ENCODE measurements at regions not wholly inside any gene's neighbourhood (a gene's known extent, or its start where the extent isn't known, plus 50 kb on each side); places are given as distances from the start of the nearest gene placed in this dataset.

- Histone ChIP-seq H4K5ac (ENCODE audit: insufficient read length, low read depth, low read length) (no peak overlapping the region), H3K18ac (ENCODE audit: extremely low read depth, low read length) (no peak overlapping the region; the same call in 1 of the 2 replicates), H2BK120ac (replicated peaks; ENCODE audit: low read depth, low read length) (no peak overlapping the region), H4K8ac (ENCODE audit: extremely low read depth, insufficient read depth, low read length) (no peak overlapping the region), H2AFZ (ENCODE audit: low read length) (no peak overlapping the region), H4K91ac (replicated peaks; ENCODE audit: insufficient read length, low read length) (no peak overlapping the region), H3K27me3 (replicated peaks in 1 of 4; ENCODE audit: control insufficient read depth in 3 of 4, extremely low read depth in 1 of 4, insufficient read depth in 3 of 4, low read length in 3 of 4) (peaks cover 0 to 2% (median 0%) of the 10 kb centered on the region in 4 experiments; a peak in 1 of 7 replicates), H2BK15ac (ENCODE audit: low read length) (no peak overlapping the region), H3K56ac (replicated peaks; ENCODE audit: insufficient read length, low read depth, low read length) (no peak overlapping the region), H3K27ac (ENCODE audit: low read depth, low read length) (no peak overlapping the region), H2BK5ac (ENCODE audit: low read depth, low read length) (no peak overlapping the region), H3K23ac (ENCODE audit: insufficient read length) (no peak overlapping the region), H3K23me2 (ENCODE audit: low read depth, low read length) (no peaks in the 10 kb centered on the region), H3K9ac (replicated peaks in 1 of 4; ENCODE audit: extremely low read depth in 1 of 4, low read depth in 3 of 4, low read length in 3 of 4) (no peak overlapping the region), H2AK5ac (ENCODE audit: low read depth, low read length) (no peak overlapping the region), H3K4me3 (ENCODE audit: extremely low read depth in 1 of 4, insufficient read depth in 2 of 4, low read depth in 3 of 4, low read length in 4 of 4) (no peak overlapping the region), H3K4me2 (ENCODE audit: insufficient read depth in 1 of 2, low read depth in 2 of 2, low read length in 2 of 2) (peak overlapping the region in 1 of 2 experiments; percentile 5; a peak in 2 of 4 replicates), H3K79me1 (ENCODE audit: low read depth, low read length) (no peaks in the 10 kb centered on the region), H3K9me3 (ENCODE audit: insufficient read depth in 2 of 2, low read depth in 1 of 2, low read length in 1 of 2) (no peaks in the 10 kb centered on the region), H3K4ac (replicated peaks; ENCODE audit: insufficient read length, low read depth, low read length) (no peak overlapping the region), H3K36me3 (ENCODE audit: control insufficient read depth in 2 of 4, insufficient read depth in 4 of 4, low read length in 3 of 4) (no peaks in the 10 kb centered on the region), H2BK12ac (ENCODE audit: low read depth, low read length) (no peak overlapping the region), H4K20me1 (replicated peaks in 1 of 2; ENCODE audit: control insufficient read depth in 1 of 2, insufficient read depth in 2 of 2, low read length in 2 of 2) (no peaks in the 10 kb centered on the region), H3K14ac (ENCODE audit: insufficient read length) (no peak overlapping the region), H3K79me2 (ENCODE audit: control insufficient read depth in 1 of 2, insufficient read depth in 2 of 2, low read length in 2 of 2) (no peaks in the 10 kb centered on the region), H2BK20ac (ENCODE audit: low read length) (no peak overlapping the region), H3K4me1 (replicated peaks in 1 of 4; ENCODE audit: control insufficient read depth in 3 of 4, insufficient read depth in 4 of 4, low read length in 3 of 4) (no peaks in the 10 kb centered on the region; a peak in 1 of 7 replicates)
- FAIRE-seq (no peak), DNase-seq (ENCODE audit: low read depth in 1 of 2, low spot score in 2 of 2) (no peak)
- POLR2A ChIA-PET (ENCODE audit: partially characterized antibody): interaction anchor here (1.3 kb wide), 1 partner anchor 12 kb away, joined by 4 read pairs; no protein-coding TSS in a partner anchor
- WGBS, 2 experiments (ENCODE audit: extremely low coverage in 1 of 2, insufficient coverage in 1 of 2, insufficient read length in 1 of 2, insufficient replicate concordance in 2 of 2, low coverage in 1 of 2, low lambda C conversion rate in 2 of 2, missing lambda C conversion rate in 1 of 2): 38% methylated on average over 4 of the region's 4 CpGs; no CpG with 5 or more reads in 1 of the 2 experiments
- CTCF ChIA-PET (ENCODE audit: partially characterized antibody): interaction anchor here (1.0 to 4.0 kb wide), 6 partner anchors 18 to 1205 kb away, joined by 3 to 22 read pairs (median 4); no protein-coding TSS in a partner anchor
- no peak for TF ChIP-seq TAF1 (IDR thresholded peaks at IDR 0.05; ENCODE audit: low read depth, low read length)
- TF ChIP-seq HDAC6 (IDR thresholded peaks at IDR 0.05; ENCODE audit: low read depth, low read length): no peak
- TF ChIP-seq E2F6 (IDR thresholded peaks at IDR 0.05): peak; percentile 48; the same call in 1 of the 2 replicates
- TF ChIP-seq CBX8 (IDR thresholded peaks at IDR 0.05; ENCODE audit: borderline replicate concordance, low read depth, low read length): no peak
These were observed 80.3 kb upstream of the TMEM132D start for GRCh38 chr12:129984106-129984505.

Data from H1 (cell line).